ENCODE measurements at regions not wholly inside any gene's neighbourhood (a gene's known extent, or its start where the extent isn't known, plus 50 kb on each side); places are given as distances from the start of the nearest gene placed in this dataset.

- Histone ChIP-seq H3K27me3 (no peaks in the 10 kb centered on the region), H3K36me3 (no peaks in the 10 kb centered on the region), H3K9me3 (no peaks in the 10 kb centered on the region), H3K4me3 (no peak overlapping the region), H3K27ac (no peak overlapping the region), H3K4me1 (no peaks in the 10 kb centered on the region)
- 55% methylated on average over 1 of the region's 1 CpG for WGBS
- no peak for DNase-seq (ENCODE audit: low spot score in 2 of 2)
- TF ChIP-seq POLR2AphosphoS5 (IDR thresholded peaks at IDR 0.05) (no peak), POLR2A (IDR thresholded peaks at IDR 0.05) (no peak), EP300 (IDR thresholded peaks at IDR 0.05) (no peak), CTCF (IDR thresholded peaks at IDR 0.05) (no peak)
Observed at GRCh38 chr2:145860083-145860482, 1340.2 kb upstream of the ZEB2 start.

GRCh38 chr2:145855142-145855541 lies 1335.2 kb upstream of the ZEB2 start:
- TF ChIP-seq POLR2AphosphoS5 (IDR thresholded peaks at IDR 0.05), result no peak
- no peak for TF ChIP-seq EP300 (IDR thresholded peaks at IDR 0.05)
- TF ChIP-seq CTCF (IDR thresholded peaks at IDR 0.05), result no peak
- no peak for TF ChIP-seq POLR2A (IDR thresholded peaks at IDR 0.05)
- no peak for DNase-seq (ENCODE audit: low spot score in 2 of 2)
- Histone ChIP-seq H3K27ac (no peak overlapping the region), H3K9me3 (no peaks in the 10 kb centered on the region), H3K4me1 (no peaks in the 10 kb centered on the region), H3K27me3 (no peaks in the 10 kb centered on the region), H3K36me3 (no peaks in the 10 kb centered on the region), H3K4me3 (no peak overlapping the region)
- WGBS, result 90% methylated on average over 1 of the region's 1 CpG

GRCh38 chr2:145854039-145854755 lies 1334.3 kb upstream of the ZEB2 start:
- Histone ChIP-seq H3K27me3 (no peaks in the 10 kb centered on the region), H3K9me3 (no peaks in the 10 kb centered on the region), H3K36me3 (no peaks in the 10 kb centered on the region), H3K4me3 (no peak overlapping the region), H3K4me1 (no peaks in the 10 kb centered on the region), H3K27ac (no peak overlapping the region)
- no peak for DNase-seq (ENCODE audit: low spot score in 2 of 2)
- WGBS, result 87% methylated on average over 4 of the region's 4 CpGs
- TF ChIP-seq POLR2A (IDR thresholded peaks at IDR 0.05), result no peak
- no peak for TF ChIP-seq CTCF (IDR thresholded peaks at IDR 0.05)
- no peak for TF ChIP-seq POLR2AphosphoS5 (IDR thresholded peaks at IDR 0.05)
- no peak for TF ChIP-seq EP300 (IDR thresholded peaks at IDR 0.05)

GRCh38 chr2:145851730-145852129 lies 1331.8 kb upstream of the ZEB2 start:
- Histone ChIP-seq H3K27me3 (no peaks in the 10 kb centered on the region), H3K27ac (no peak overlapping the region), H3K4me3 (no peak overlapping the region), H3K9me3 (no peaks in the 10 kb centered on the region), H3K36me3 (no peaks in the 10 kb centered on the region), H3K4me1 (no peaks in the 10 kb centered on the region)
- no peak for DNase-seq (ENCODE audit: low spot score in 2 of 2)
- TF ChIP-seq POLR2AphosphoS5 (IDR thresholded peaks at IDR 0.05), result no peak
- TF ChIP-seq EP300 (IDR thresholded peaks at IDR 0.05), result no peak
- TF ChIP-seq POLR2A (IDR thresholded peaks at IDR 0.05), result no peak
- TF ChIP-seq CTCF (IDR thresholded peaks at IDR 0.05), result no peak
- 94% methylated on average over 2 of the region's 2 CpGs for WGBS

GRCh38 chr2:145849466-145849865 lies 1329.5 kb upstream of the ZEB2 start:
- no peak for DNase-seq (ENCODE audit: low spot score in 2 of 2)
- no peak for TF ChIP-seq EP300 (IDR thresholded peaks at IDR 0.05)
- TF ChIP-seq CTCF (IDR thresholded peaks at IDR 0.05), result no peak
- no peak for TF ChIP-seq POLR2AphosphoS5 (IDR thresholded peaks at IDR 0.05)
- no peak for TF ChIP-seq POLR2A (IDR thresholded peaks at IDR 0.05)
- Histone ChIP-seq H3K27ac (no peak overlapping the region), H3K9me3 (no peaks in the 10 kb centered on the region), H3K4me3 (no peak overlapping the region), H3K4me1 (no peaks in the 10 kb centered on the region), H3K36me3 (no peaks in the 10 kb centered on the region), H3K27me3 (no peaks in the 10 kb centered on the region)
- 92% methylated on average over 4 of the region's 4 CpGs for WGBS

Measured in suprapubic skin (tissue), 4 donors.